WTC11 (cell line): ENCODE measurements at regions not wholly inside any gene's neighbourhood (a gene's known extent, or its start where the extent isn't known, plus 50 kb on each side); places are given as distances from the start of the nearest gene placed in this dataset.

Source experiments
- ATAC-seq: fragments of 200-7000 bp; cut with Tn5 transposase; 2 replicates; pipeline ENCODE4 v1.10.0; 2021; ENCODE audit warnings: mild to moderate bottlenecking, moderate library complexity
- CTCF ChIA-PET: fragments of 300-600 bp; sonication (Branson Sonifier 250); formaldehyde crosslinking; loops from one replicate; lab custom pipeline; 2021; ENCODE audit warnings: antibody characterized with exemption; lab: Charles Lee
- POLR2A ChIA-PET: fragments of 350-600 bp; sonication (Branson Sonifier 250); formaldehyde crosslinking; loops from one replicate; lab custom pipeline; 2021; ENCODE audit warnings: antibody characterized with exemption; lab: Charles Lee
- DNase-seq: peaks from one replicate; pipeline ENCODE4 v3.0.0; 2021; ENCODE audit warnings: low spot score
- H3K27ac Mint-ChIP-seq: 2 replicates; pipeline ENCODE4 v1.8.0; 2021; ENCODE audit warnings: mixed read lengths
- H3K27me3 Mint-ChIP-seq: 2 replicates; pipeline ENCODE4 v1.8.0; 2021; ENCODE audit warnings: low read depth, mild to moderate bottlenecking, moderate library complexity, mixed read lengths
- H3K36me3 Mint-ChIP-seq: 2 replicates; pipeline ENCODE4 v1.8.0; 2021; ENCODE audit warnings: mixed read lengths
- H3K4me1 Mint-ChIP-seq: 2 replicates; pipeline ENCODE4 v1.8.0; 2022; ENCODE audit warnings: mixed read lengths
- H3K4me3 Mint-ChIP-seq: 2 replicates; pipeline ENCODE4 v1.8.0; 2021; ENCODE audit warnings: mild to moderate bottlenecking, moderate library complexity, mixed read lengths
- H3K9me3 Mint-ChIP-seq: 2 replicates; pipeline ENCODE4 v1.8.0; 2021; ENCODE audit warnings: mixed read lengths
- ARID4B ChIP-seq: sonication (generic); formaldehyde crosslinking; IDR thresholded peaks from 2 replicates; pipeline ENCODE4 v1.8.0; 2023; ENCODE audit warnings: missing genetic modification reagents, mild to moderate bottlenecking, borderline replicate concordance
- ATF1 ChIP-seq: sonication (generic); formaldehyde crosslinking; IDR thresholded peaks from 2 replicates; pipeline ENCODE4 v1.8.1; 2023; ENCODE audit warnings: mild to moderate bottlenecking, moderate library complexity, missing genetic modification reagents
- ATF2 ChIP-seq: sonication (generic); formaldehyde crosslinking; IDR thresholded peaks from 2 replicates; pipeline ENCODE4 v1.8.1; 2022; ENCODE audit warnings: low read depth, missing genetic modification reagents, borderline replicate concordance
- ATF6 ChIP-seq: sonication (generic); formaldehyde crosslinking; IDR thresholded peaks from 2 replicates; pipeline ENCODE4 v1.8.1; 2023; ENCODE audit warnings: mild to moderate bottlenecking, missing genetic modification reagents
- CREM ChIP-seq: sonication (generic); formaldehyde crosslinking; IDR thresholded peaks from 2 replicates; pipeline ENCODE4 v1.8.1; 2022; ENCODE audit warnings: mild to moderate bottlenecking, missing genetic modification reagents, moderate library complexity
- CTCF ChIP-seq: fragments of 200-600 bp; IDR thresholded peaks from 2 replicates; pipeline ENCODE4 v1.8.0; 2022; ENCODE audit warnings: antibody characterized with exemption
- ESRRA ChIP-seq: sonication (generic); formaldehyde crosslinking; IDR thresholded peaks from 2 replicates; pipeline ENCODE4 v1.8.1; 2022; ENCODE audit warnings: mild to moderate bottlenecking, missing genetic modification reagents, borderline replicate concordance
- HMGXB4 ChIP-seq: sonication (generic); formaldehyde crosslinking; IDR thresholded peaks from 2 replicates; pipeline ENCODE4 v1.8.1; 2023; ENCODE audit warnings: mild to moderate bottlenecking, moderate library complexity, missing genetic modification reagents
- MLX ChIP-seq: sonication (generic); formaldehyde crosslinking; IDR thresholded peaks from 2 replicates; pipeline ENCODE4 v1.8.1; 2023; ENCODE audit warnings: mild to moderate bottlenecking, missing genetic modification reagents, moderate library complexity
- MYBL2 ChIP-seq: sonication (generic); formaldehyde crosslinking; IDR thresholded peaks from 2 replicates; pipeline ENCODE4 v1.8.1; 2023; ENCODE audit warnings: mild to moderate bottlenecking, moderate library complexity, missing genetic modification reagents
- NFYB ChIP-seq: sonication (generic); formaldehyde crosslinking; conservative IDR thresholded peaks from 2 replicates; pipeline ENCODE4 v1.8.0; 2022; ENCODE audit warnings: low read depth, missing genetic modification reagents
- PRRX2 ChIP-seq: fragments of 250-450 bp; sonication (Bioruptor Pico); IDR thresholded peaks from 2 replicates; pipeline ENCODE4 v1.8.0; 2021; ENCODE audit warnings: mild to moderate bottlenecking
- SP1 ChIP-seq: sonication (generic); formaldehyde crosslinking; conservative IDR thresholded peaks from 2 replicates; pipeline ENCODE4 v1.8.1; 2022; ENCODE audit warnings: missing genetic modification reagents
- ZNF121 ChIP-seq: sonication (generic); formaldehyde crosslinking; IDR thresholded peaks from 2 replicates; pipeline ENCODE4 v1.8.0; 2023; ENCODE audit warnings: missing genetic modification reagents
- ZNF232 ChIP-seq: sonication (generic); formaldehyde crosslinking; IDR thresholded peaks from 2 replicates; pipeline ENCODE4 v1.8.0; 2022; ENCODE audit warnings: mild to moderate bottlenecking, missing genetic modification reagents
- ZNF317 ChIP-seq: sonication (generic); formaldehyde crosslinking; IDR thresholded peaks from 2 replicates; pipeline ENCODE4 v1.8.1; 2023; ENCODE audit warnings: low read depth, mild to moderate bottlenecking, moderate library complexity, missing genetic modification reagents, borderline replicate concordance
- ZNF425 ChIP-seq: fragments of 250-450 bp; sonication (Bioruptor Pico); conservative IDR thresholded peaks from 2 replicates; pipeline ENCODE4 v1.9.0; 2021; ENCODE audit warnings: mild to moderate bottlenecking

- Mint-ChIP-seq H3K9me3 (no peaks in the 10 kb centered on the region), H3K36me3 (no peaks in the 10 kb centered on the region), H3K4me3 (no peak overlapping the region), H3K27me3 (no peaks in the 10 kb centered on the region), H3K27ac (no peak overlapping the region), H3K4me1 (peaks cover 5% of the 10 kb centered on the region; the same call in 1 of the 2 replicates)
- POLR2A ChIA-PET, result no interaction called here
- no peak for TF ChIP-seq ATF6 (CRISPR knock-in tag)
- TF ChIP-seq ATF1, result no peak
- TF ChIP-seq ESRRA (CRISPR knock-in tag), result no peak
- TF ChIP-seq ATF2 (CRISPR knock-in tag), result no peak
- no peak for TF ChIP-seq CREM (CRISPR knock-in tag)
- no peak for TF ChIP-seq ARID4B
- TF ChIP-seq ZNF425 (CRISPR knock-in tag), result no peak
- TF ChIP-seq PRRX2 (CRISPR knock-in tag), result no peak
- TF ChIP-seq CTCF, result no peak
- ATAC-seq, result no peak
- DNase-seq, result no peak
- CTCF ChIA-PET, result no interaction called here
These were observed 1109.1 kb upstream of the NRXN1 start for GRCh38 chr2:52141076-52141475.

- ATAC-seq (no peak), DNase-seq (no peak)
- H3K27ac Mint-ChIP-seq, result no peak overlapping the region
- POLR2A ChIA-PET, result no interaction called here
- no peak overlapping the region for H3K4me3 Mint-ChIP-seq
- H3K36me3 Mint-ChIP-seq, result no peaks in the 10 kb centered on the region
- no peaks in the 10 kb centered on the region for H3K9me3 Mint-ChIP-seq
- no peaks in the 10 kb centered on the region for H3K27me3 Mint-ChIP-seq
- CTCF ChIA-PET, result no interaction called here
- no peaks in the 10 kb centered on the region for H3K4me1 Mint-ChIP-seq
- TF ChIP-seq ZNF232 (CRISPR knock-in tag), result no peak
- no peak for TF ChIP-seq ZNF121 (CRISPR knock-in tag)
- no peak for TF ChIP-seq NFYB (CRISPR knock-in tag)
- TF ChIP-seq SP1 (CRISPR knock-in tag), result no peak
- no peak for TF ChIP-seq CREM (CRISPR knock-in tag)
- no peak for TF ChIP-seq ESRRA (CRISPR knock-in tag)
- no peak for TF ChIP-seq MYBL2 (CRISPR knock-in tag)
- no peak for TF ChIP-seq HMGXB4 (CRISPR knock-in tag)
- TF ChIP-seq MLX, result no peak
- TF ChIP-seq ZNF317 (CRISPR knock-in tag), result no peak
These were observed 1107.3 kb upstream of the NRXN1 start for GRCh38 chr2:52139241-52139640.
